UCSD-AML1 (cell line): ENCODE measurements at regions not wholly inside any gene's neighbourhood (a gene's known extent, or its start where the extent isn't known, plus 50 kb on each side); places are given as distances from the start of the nearest gene placed in this dataset.
"Not testable (repeated sequence)": the region's sequence is repeated elsewhere in the genome, so short reads cannot be mapped to it uniquely, and the experiment has no call there.

Source experiments
- DNase-seq: peaks from one replicate; lab custom pipeline; 2025; ENCODE audit not compliant: unreplicated experiment; lab: John Stamatoyannopoulos, UW

- DNase-seq = no peak
These were observed 80.9 kb upstream of the CDK6 start for GRCh38 chr7:92917230-92917629.

- DNase-seq = no peak
These were observed 80.4 kb upstream of the CDK6 start for GRCh38 chr7:92916770-92917224.

- DNase-seq = no peak
These were observed 79.0 kb upstream of the CDK6 start for GRCh38 chr7:92915348-92915747.

- no peak for DNase-seq
These were observed 78.3 kb upstream of the CDK6 start for GRCh38 chr7:92914645-92915044.

- DNase-seq = no peak
These were observed 77.5 kb upstream of the CDK6 start for GRCh38 chr7:92913849-92914248.

- DNase-seq = no peak
These were observed 74.6 kb upstream of the CDK6 start for GRCh38 chr7:92910976-92911375.

GRCh38 chr7:92909686-92910475 lies 73.5 kb upstream of the CDK6 start:
- DNase-seq = no peak

- peak; percentile 7 for DNase-seq
These were observed 68.1 kb upstream of the CDK6 start for GRCh38 chr7:92904244-92905131.

- no peak for DNase-seq
These were observed 62.4 kb upstream of the CDK6 start for GRCh38 chr7:92898798-92899197.

GRCh38 chr7:92894857-92895256 lies 58.5 kb upstream of the CDK6 start:
- not testable (repeated sequence) for DNase-seq

GRCh38 chr7:92889081-92889480 lies 52.7 kb upstream of the CDK6 start:
- no peak for DNase-seq
